ENCODE measurements at regions not wholly inside any gene's neighbourhood (a gene's known extent, or its start where the extent isn't known, plus 50 kb on each side); places are given as distances from the start of the nearest gene placed in this dataset.

GRCh38 chr9:30982301-30982700, 1402.1 kb upstream of the ACO1 start:
- WGBS, 2 experiments (ENCODE audit: insufficient coverage in 1 of 2, insufficient read length in 1 of 2), result 93 to 94% methylated on average over 2 to 3 of the region's 3 CpGs
- H3K9me3 Mint-ChIP-seq, result no peaks in the 10 kb centered on the region
- H3K27me3 ChIP-seq (ENCODE audit: control insufficient read depth, insufficient read depth, low read length, poor library complexity, severe bottlenecking), result no peaks in the 10 kb centered on the region
- DNase-seq, result no peak
- H3K4me3 ChIP-seq (ENCODE audit: low read length), result no peak overlapping the region
- H3K27ac Mint-ChIP-seq, result no peak overlapping the region
- H3K36me3 ChIP-seq (ENCODE audit: control insufficient read depth, insufficient read depth, low read length), result no peaks in the 10 kb centered on the region
- H3K4me1 Mint-ChIP-seq, result no peaks in the 10 kb centered on the region
- H3K27me3 Mint-ChIP-seq (ENCODE audit: insufficient read depth), result no peaks in the 10 kb centered on the region
- no peaks in the 10 kb centered on the region for H3K9me3 ChIP-seq (ENCODE audit: control insufficient read depth, low read length)
- H3K9ac ChIP-seq (ENCODE audit: extremely low read depth, low read length, poor library complexity, severe bottlenecking), result no peak overlapping the region
- H3K27ac ChIP-seq (ENCODE audit: low read depth, low read length), result no peak overlapping the region
- H3K4me3 Mint-ChIP-seq, result no peak overlapping the region
- no peaks in the 10 kb centered on the region for H3K4me1 ChIP-seq (ENCODE audit: control insufficient read depth, insufficient read depth, low read length)
- TF ChIP-seq CTCF (conservative IDR thresholded peaks at IDR 0.05), result no peak
- H3K36me3 Mint-ChIP-seq (ENCODE audit: low read depth), result no peaks in the 10 kb centered on the region

DNA sequence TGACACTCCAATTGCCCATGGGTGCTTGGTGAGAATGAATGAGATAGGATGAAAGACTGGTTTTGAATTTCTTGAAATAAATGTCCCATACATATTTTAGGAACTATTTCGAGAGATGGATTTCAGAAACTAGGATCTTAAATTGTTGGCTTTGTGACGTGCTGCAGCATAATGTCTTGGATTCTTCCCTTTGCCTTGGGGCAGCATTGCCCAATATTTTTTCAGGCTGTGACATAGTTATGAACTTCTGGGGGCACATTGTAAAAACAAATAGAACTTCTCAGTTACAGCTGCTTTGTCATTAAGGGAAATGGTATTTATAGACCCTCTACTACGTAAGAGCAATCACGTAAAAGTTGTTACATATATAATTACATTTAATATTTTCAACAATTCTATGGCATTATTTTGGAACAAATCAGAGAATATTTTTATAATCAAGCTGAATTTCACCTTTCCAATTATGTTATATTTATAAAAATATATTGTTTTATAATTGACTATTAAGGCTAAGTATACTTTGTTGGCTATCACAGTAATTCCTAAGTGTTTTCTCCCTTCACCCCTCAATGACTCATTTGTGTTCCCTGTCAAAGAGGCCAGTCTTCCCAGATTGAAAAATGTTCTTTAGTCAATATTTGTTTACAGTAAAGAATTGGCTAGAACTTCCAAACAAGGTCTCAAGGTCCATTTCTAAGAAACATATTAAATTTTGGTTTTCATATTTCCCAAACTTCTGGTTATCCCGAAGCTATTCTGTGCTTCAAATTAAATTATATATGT, 1388.3 kb upstream of the ACO1 start:
- H3K4me1 Mint-ChIP-seq, result no peaks in the 10 kb centered on the region
- Histone ChIP-seq H3K36me3 (ENCODE audit: control insufficient read depth, insufficient read depth, low read length) (no peaks in the 10 kb centered on the region), H3K27ac (ENCODE audit: low read depth, low read length) (no peak overlapping the region), H3K27me3 (ENCODE audit: control insufficient read depth, insufficient read depth, low read length, poor library complexity, severe bottlenecking) (no peaks in the 10 kb centered on the region), H3K4me3 (ENCODE audit: low read length) (no peak overlapping the region), H3K4me1 (ENCODE audit: control insufficient read depth, insufficient read depth, low read length) (no peaks in the 10 kb centered on the region), H3K9ac (ENCODE audit: extremely low read depth, low read length, poor library complexity, severe bottlenecking) (no peak overlapping the region), H3K9me3 (ENCODE audit: control insufficient read depth, low read length) (no peaks in the 10 kb centered on the region)
- H3K9me3 Mint-ChIP-seq, result peaks cover 1% of the 10 kb centered on the region
- 90 to 98% methylated on average over 2 to 3 of the region's 5 CpGs for WGBS, 2 experiments (ENCODE audit: insufficient coverage in 1 of 2, insufficient read length in 1 of 2)
- TF ChIP-seq CTCF (conservative IDR thresholded peaks at IDR 0.05), result no peak
- H3K36me3 Mint-ChIP-seq (ENCODE audit: low read depth), result no peaks in the 10 kb centered on the region
- no peak overlapping the region for H3K27ac Mint-ChIP-seq
- H3K4me3 Mint-ChIP-seq, result no peak overlapping the region
- H3K27me3 Mint-ChIP-seq (ENCODE audit: insufficient read depth), result no peaks in the 10 kb centered on the region
- no peak for DNase-seq

DNA sequence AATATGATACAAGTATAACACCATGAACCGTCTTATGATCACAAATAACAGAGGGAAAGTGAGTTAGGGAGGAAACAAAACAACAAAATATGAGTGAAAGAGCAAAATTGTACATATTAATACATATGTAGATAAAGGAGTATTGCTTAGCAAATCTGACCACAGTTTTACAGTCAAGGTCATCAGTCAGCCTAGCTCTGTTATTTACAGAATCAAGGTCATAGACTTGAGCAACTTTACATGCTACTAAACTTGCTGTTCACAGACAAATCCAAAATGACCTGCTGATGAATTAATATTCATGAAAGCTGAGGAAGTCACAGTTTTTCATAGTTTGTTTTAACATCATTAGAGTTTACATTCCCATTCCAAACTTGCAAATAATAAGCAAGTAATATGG, 1387.7 kb upstream of the ACO1 start:
- Mint-ChIP-seq H3K9me3 (peaks cover 6% of the 10 kb centered on the region), H3K27me3 (ENCODE audit: insufficient read depth) (no peaks in the 10 kb centered on the region), H3K4me1 (no peaks in the 10 kb centered on the region), H3K4me3 (no peak overlapping the region), H3K36me3 (ENCODE audit: low read depth) (no peaks in the 10 kb centered on the region), H3K27ac (no peak overlapping the region)
- no peak for TF ChIP-seq CTCF (conservative IDR thresholded peaks at IDR 0.05)
- Histone ChIP-seq H3K4me1 (ENCODE audit: control insufficient read depth, insufficient read depth, low read length) (no peaks in the 10 kb centered on the region), H3K27ac (ENCODE audit: low read depth, low read length) (no peak overlapping the region), H3K27me3 (ENCODE audit: control insufficient read depth, insufficient read depth, low read length, poor library complexity, severe bottlenecking) (no peaks in the 10 kb centered on the region), H3K9me3 (ENCODE audit: control insufficient read depth, low read length) (no peaks in the 10 kb centered on the region), H3K36me3 (ENCODE audit: control insufficient read depth, insufficient read depth, low read length) (no peaks in the 10 kb centered on the region), H3K4me3 (ENCODE audit: low read length) (no peak overlapping the region), H3K9ac (ENCODE audit: extremely low read depth, low read length, poor library complexity, severe bottlenecking) (no peak overlapping the region)
- WGBS, 2 experiments (ENCODE audit: insufficient coverage in 1 of 2, insufficient read length in 1 of 2), result 80% methylated on average over 1 of the region's 1 CpG; no CpG with 5 or more reads in 1 of the 2 experiments
- DNase-seq, result no peak
